ENCODE measurements at regions not wholly inside any gene's neighbourhood (a gene's known extent, or its start where the extent isn't known, plus 50 kb on each side); places are given as distances from the start of the nearest gene placed in this dataset.

DNA sequence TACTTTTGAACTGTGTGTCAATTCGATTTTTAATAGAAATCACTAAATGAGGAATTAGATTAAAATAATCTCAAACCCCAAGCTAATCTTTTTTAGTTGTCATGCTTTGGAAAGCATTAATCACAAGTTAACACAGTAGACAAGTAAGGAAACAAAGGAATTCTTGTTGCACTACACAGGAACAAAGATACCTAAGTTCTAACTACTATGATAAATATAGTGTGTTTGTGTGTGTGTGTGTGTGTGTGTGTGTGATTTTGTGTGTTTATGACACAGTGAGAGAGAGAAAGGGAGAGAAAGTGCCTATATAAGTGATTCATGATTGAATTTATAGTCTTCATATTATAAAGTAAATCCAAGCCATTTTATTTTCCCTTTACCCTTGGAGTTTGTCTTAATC lies 931.4 kb downstream of the PCDH7 start:
- no CpG with 5 or more reads among the region's 1 CpG for WGBS, 2 experiments (ENCODE audit: insufficient coverage in 2 of 2)
- H3K27ac ChIP-seq (ENCODE audit: low read depth, low read length, severe bottlenecking) = no peak overlapping the region
- peaks cover 3% of the 10 kb centered on the region for H3K9me3 ChIP-seq (ENCODE audit: control insufficient read depth, low read length)
- H3K4me3 ChIP-seq (ENCODE audit: extremely low read depth, insufficient read depth, low read length, poor library complexity, severe bottlenecking) = no peak overlapping the region
- H3K4me1 ChIP-seq (ENCODE audit: control insufficient read depth, insufficient read depth, low read length, poor library complexity, severe bottlenecking) = no peaks in the 10 kb centered on the region
- no peaks in the 10 kb centered on the region for H3K36me3 ChIP-seq (ENCODE audit: control insufficient read depth, insufficient read depth, low read length)

DNA sequence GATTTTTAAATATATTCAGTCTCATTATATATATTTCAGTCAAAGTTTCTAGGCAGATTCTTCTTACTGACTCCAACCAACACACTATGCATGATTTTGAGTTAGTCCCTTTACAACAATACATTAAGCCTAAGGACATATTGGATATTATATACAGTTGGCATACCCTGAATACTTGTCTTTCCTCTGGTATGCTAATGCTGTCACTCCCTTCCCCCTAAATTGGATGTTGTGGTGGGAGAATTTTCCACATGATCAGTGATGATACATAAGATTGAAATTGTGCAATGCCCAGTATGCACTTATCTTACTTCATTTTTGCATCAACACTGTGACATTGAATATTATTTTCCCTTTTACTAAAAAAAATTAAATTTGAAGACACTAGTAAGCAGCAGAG lies 935.2 kb downstream of the PCDH7 start:
- Histone ChIP-seq H3K9me3 (ENCODE audit: control insufficient read depth, low read length) (peaks cover 3% of the 10 kb centered on the region), H3K4me1 (ENCODE audit: control insufficient read depth, insufficient read depth, low read length, poor library complexity, severe bottlenecking) (no peaks in the 10 kb centered on the region), H3K36me3 (ENCODE audit: control insufficient read depth, insufficient read depth, low read length) (no peaks in the 10 kb centered on the region), H3K27ac (ENCODE audit: low read depth, low read length, severe bottlenecking) (no peak overlapping the region), H3K4me3 (ENCODE audit: extremely low read depth, insufficient read depth, low read length, poor library complexity, severe bottlenecking) (no peak overlapping the region)

- H3K36me3 ChIP-seq (ENCODE audit: control insufficient read depth, insufficient read depth, low read length) = no peaks in the 10 kb centered on the region
- H3K4me1 ChIP-seq (ENCODE audit: control insufficient read depth, insufficient read depth, low read length, poor library complexity, severe bottlenecking) = no peaks in the 10 kb centered on the region
- no peak overlapping the region for H3K4me3 ChIP-seq (ENCODE audit: extremely low read depth, insufficient read depth, low read length, poor library complexity, severe bottlenecking)
- no CpG with 5 or more reads among the region's 5 CpGs for WGBS, 2 experiments (ENCODE audit: insufficient coverage in 2 of 2)
- no peak overlapping the region for H3K27ac ChIP-seq (ENCODE audit: low read depth, low read length, severe bottlenecking)
- H3K9me3 ChIP-seq (ENCODE audit: control insufficient read depth, low read length) = peaks cover 2% of the 10 kb centered on the region
Observed at GRCh38 chr4:31657859-31658570, 937.8 kb downstream of the PCDH7 start.

DNA sequence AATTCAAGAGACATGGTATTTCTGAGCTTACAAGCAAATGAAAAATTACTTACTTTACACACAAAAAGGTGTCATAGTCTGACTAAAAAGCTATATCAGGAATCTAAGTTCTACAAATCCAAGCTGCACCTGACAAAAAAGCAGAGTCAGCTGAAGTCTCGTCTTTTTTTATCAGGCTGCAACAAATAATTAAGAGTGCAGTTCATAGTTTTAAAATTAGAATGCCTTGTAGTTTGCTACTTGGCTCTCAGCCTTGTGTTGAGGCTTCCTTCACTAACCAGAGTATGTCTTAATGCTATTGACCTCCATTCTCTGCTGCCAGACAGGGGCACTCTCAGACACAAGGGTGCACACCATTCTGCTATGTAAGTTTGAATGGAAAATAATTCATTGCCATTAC lies 940.7 kb downstream of the PCDH7 start:
- WGBS, 2 experiments (ENCODE audit: insufficient coverage in 2 of 2) = no CpG with 5 or more reads among the region's 1 CpG
- H3K9me3 ChIP-seq (ENCODE audit: control insufficient read depth, low read length) = no peaks in the 10 kb centered on the region
- no peak overlapping the region for H3K27ac ChIP-seq (ENCODE audit: low read depth, low read length, severe bottlenecking)
- H3K4me1 ChIP-seq (ENCODE audit: control insufficient read depth, insufficient read depth, low read length, poor library complexity, severe bottlenecking) = no peaks in the 10 kb centered on the region
- H3K36me3 ChIP-seq (ENCODE audit: control insufficient read depth, insufficient read depth, low read length) = no peaks in the 10 kb centered on the region
- no peak overlapping the region for H3K4me3 ChIP-seq (ENCODE audit: extremely low read depth, insufficient read depth, low read length, poor library complexity, severe bottlenecking)

GRCh38 chr4:31662951-31663350 lies 942.8 kb downstream of the PCDH7 start:
- no peaks in the 10 kb centered on the region for H3K4me1 ChIP-seq (ENCODE audit: control insufficient read depth, insufficient read depth, low read length, poor library complexity, severe bottlenecking)
- 100% methylated on average over 1 of the region's 2 CpGs; no CpG with 5 or more reads in 1 of the 2 experiments for WGBS, 2 experiments (ENCODE audit: insufficient coverage in 2 of 2)
- H3K27ac ChIP-seq (ENCODE audit: low read depth, low read length, severe bottlenecking) = no peak overlapping the region
- H3K4me3 ChIP-seq (ENCODE audit: extremely low read depth, insufficient read depth, low read length, poor library complexity, severe bottlenecking) = no peak overlapping the region
- H3K9me3 ChIP-seq (ENCODE audit: control insufficient read depth, low read length) = no peaks in the 10 kb centered on the region
- H3K36me3 ChIP-seq (ENCODE audit: control insufficient read depth, insufficient read depth, low read length) = no peaks in the 10 kb centered on the region

DNA sequence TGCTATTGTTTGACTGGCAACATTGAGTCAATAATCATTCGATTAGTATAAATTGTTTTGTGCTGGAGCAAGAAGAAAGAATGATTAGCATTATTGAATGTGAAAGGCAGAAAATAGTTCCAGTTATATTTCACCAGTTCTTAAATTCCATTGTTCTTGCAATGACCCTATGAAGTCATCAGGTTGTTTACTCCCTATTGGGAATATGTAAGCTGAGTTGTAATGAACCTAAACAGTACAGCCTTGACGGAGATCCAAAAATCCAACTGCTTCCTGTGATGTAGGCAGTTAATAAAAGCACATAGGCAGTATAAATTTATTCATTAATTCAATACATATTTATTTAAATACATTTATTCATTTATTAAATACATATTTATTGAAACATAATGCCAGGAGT lies 947.5 kb downstream of the PCDH7 start:
- Histone ChIP-seq H3K4me3 (ENCODE audit: extremely low read depth, insufficient read depth, low read length, poor library complexity, severe bottlenecking) (no peak overlapping the region), H3K4me1 (ENCODE audit: control insufficient read depth, insufficient read depth, low read length, poor library complexity, severe bottlenecking) (no peaks in the 10 kb centered on the region), H3K27ac (ENCODE audit: low read depth, low read length, severe bottlenecking) (no peak overlapping the region), H3K36me3 (ENCODE audit: control insufficient read depth, insufficient read depth, low read length) (no peaks in the 10 kb centered on the region), H3K9me3 (ENCODE audit: control insufficient read depth, low read length) (no peaks in the 10 kb centered on the region)
- WGBS, 2 experiments (ENCODE audit: insufficient coverage in 2 of 2) = no CpG with 5 or more reads among the region's 2 CpGs

- no peak overlapping the region for H3K4me3 ChIP-seq (ENCODE audit: extremely low read depth, insufficient read depth, low read length, poor library complexity, severe bottlenecking)
- H3K9me3 ChIP-seq (ENCODE audit: control insufficient read depth, low read length) = no peaks in the 10 kb centered on the region
- H3K36me3 ChIP-seq (ENCODE audit: control insufficient read depth, insufficient read depth, low read length) = no peaks in the 10 kb centered on the region
- no peaks in the 10 kb centered on the region for H3K4me1 ChIP-seq (ENCODE audit: control insufficient read depth, insufficient read depth, low read length, poor library complexity, severe bottlenecking)
- WGBS, 2 experiments (ENCODE audit: insufficient coverage in 2 of 2) = no CpG with 5 or more reads among the region's 1 CpG
- no peak overlapping the region for H3K27ac ChIP-seq (ENCODE audit: low read depth, low read length, severe bottlenecking)
Observed at GRCh38 chr4:31674313-31674947, 954.3 kb downstream of the PCDH7 start.

DNA sequence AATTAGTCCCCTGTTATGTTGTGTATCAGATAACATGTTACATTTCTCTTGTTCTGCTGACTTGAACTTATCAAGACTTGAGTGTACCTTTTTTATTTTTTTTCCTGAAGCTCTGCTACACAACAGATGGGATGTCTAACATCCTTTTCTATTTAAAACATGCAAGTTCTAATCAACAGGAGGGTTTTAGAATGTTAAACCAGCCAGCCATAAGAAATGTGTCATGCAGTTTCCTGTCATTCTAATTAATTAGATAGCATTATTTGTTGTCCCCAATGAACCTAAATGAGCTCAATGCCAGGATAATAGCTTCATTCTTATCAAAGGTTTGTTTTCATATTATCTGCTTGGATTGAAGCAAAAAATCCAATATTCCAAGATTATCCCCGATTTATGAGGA lies 958.2 kb downstream of the PCDH7 start:
- no peaks in the 10 kb centered on the region for H3K36me3 ChIP-seq (ENCODE audit: control insufficient read depth, insufficient read depth, low read length)
- H3K4me1 ChIP-seq (ENCODE audit: control insufficient read depth, insufficient read depth, low read length, poor library complexity, severe bottlenecking) = no peaks in the 10 kb centered on the region
- no peak overlapping the region for H3K27ac ChIP-seq (ENCODE audit: low read depth, low read length, severe bottlenecking)
- H3K9me3 ChIP-seq (ENCODE audit: control insufficient read depth, low read length) = no peaks in the 10 kb centered on the region
- no CpG with 5 or more reads among the region's 1 CpG for WGBS, 2 experiments (ENCODE audit: insufficient coverage in 2 of 2)
- H3K4me3 ChIP-seq (ENCODE audit: extremely low read depth, insufficient read depth, low read length, poor library complexity, severe bottlenecking) = no peak overlapping the region

DNA sequence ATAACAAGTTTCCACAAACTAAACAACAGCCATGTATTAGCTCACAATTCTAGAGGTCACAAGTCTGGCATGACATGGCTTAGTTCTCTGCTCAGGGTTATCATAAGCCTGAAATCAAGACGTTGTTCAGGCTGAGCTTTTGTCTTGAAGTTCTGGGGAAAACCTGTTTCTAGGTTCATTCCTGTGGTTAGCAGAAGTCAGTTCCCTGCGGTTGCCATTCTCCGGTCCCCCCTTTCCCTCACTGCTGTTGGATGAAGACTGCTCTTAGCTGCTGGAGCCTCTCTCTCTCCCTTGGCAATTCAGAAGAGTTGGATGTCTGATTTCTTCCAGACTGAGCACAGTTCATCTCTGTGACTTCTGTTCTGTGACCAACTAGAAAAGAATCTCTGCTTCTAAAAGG lies 962.6 kb downstream of the PCDH7 start:
- Histone ChIP-seq H3K9me3 (ENCODE audit: control insufficient read depth, low read length) (no peaks in the 10 kb centered on the region), H3K27ac (ENCODE audit: low read depth, low read length, severe bottlenecking) (no peak overlapping the region), H3K4me1 (ENCODE audit: control insufficient read depth, insufficient read depth, low read length, poor library complexity, severe bottlenecking) (no peaks in the 10 kb centered on the region), H3K36me3 (ENCODE audit: control insufficient read depth, insufficient read depth, low read length) (no peaks in the 10 kb centered on the region), H3K4me3 (ENCODE audit: extremely low read depth, insufficient read depth, low read length, poor library complexity, severe bottlenecking) (no peak overlapping the region)
- 82 to 84% methylated on average over 3 of the region's 3 CpGs for WGBS, 2 experiments (ENCODE audit: insufficient coverage in 2 of 2)

DNA sequence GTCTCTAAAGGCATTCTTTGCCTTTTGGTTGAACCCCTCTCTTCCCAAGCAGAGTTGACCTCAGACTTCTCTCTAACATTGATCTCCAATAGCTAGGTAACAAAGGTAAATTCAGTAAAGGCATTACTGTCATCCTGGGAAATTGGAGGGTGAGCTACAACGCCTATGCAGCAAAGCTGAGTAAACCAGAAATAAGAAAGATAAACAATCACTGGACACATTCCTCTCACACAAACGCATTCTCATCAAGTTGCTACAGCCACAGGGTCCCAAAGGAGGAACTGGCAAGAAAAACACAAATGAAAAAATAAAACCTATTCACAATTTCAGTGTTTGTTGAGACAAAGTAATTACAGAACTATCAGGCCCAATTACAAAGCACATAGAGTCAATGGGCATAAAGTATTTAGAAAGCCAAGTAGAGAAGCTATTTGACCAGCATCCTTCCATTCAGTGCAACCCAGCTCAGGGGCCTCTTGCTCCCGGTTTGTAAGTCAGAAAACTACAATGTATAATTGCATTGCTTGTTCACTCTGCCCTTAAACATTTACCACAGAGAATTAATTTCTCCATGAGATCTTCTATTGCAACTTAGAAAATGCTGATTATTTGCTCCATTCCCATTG lies 967.7 kb downstream of the PCDH7 start:
- WGBS, 2 experiments (ENCODE audit: insufficient coverage in 2 of 2) = 82 to 94% methylated on average over 1 to 2 of the region's 3 CpGs
- H3K36me3 ChIP-seq (ENCODE audit: control insufficient read depth, insufficient read depth, low read length) = no peaks in the 10 kb centered on the region
- H3K4me1 ChIP-seq (ENCODE audit: control insufficient read depth, insufficient read depth, low read length, poor library complexity, severe bottlenecking) = no peaks in the 10 kb centered on the region
- H3K27ac ChIP-seq (ENCODE audit: low read depth, low read length, severe bottlenecking) = no peak overlapping the region
- no peak overlapping the region for H3K4me3 ChIP-seq (ENCODE audit: extremely low read depth, insufficient read depth, low read length, poor library complexity, severe bottlenecking)
- H3K9me3 ChIP-seq (ENCODE audit: control insufficient read depth, low read length) = no peaks in the 10 kb centered on the region

DNA sequence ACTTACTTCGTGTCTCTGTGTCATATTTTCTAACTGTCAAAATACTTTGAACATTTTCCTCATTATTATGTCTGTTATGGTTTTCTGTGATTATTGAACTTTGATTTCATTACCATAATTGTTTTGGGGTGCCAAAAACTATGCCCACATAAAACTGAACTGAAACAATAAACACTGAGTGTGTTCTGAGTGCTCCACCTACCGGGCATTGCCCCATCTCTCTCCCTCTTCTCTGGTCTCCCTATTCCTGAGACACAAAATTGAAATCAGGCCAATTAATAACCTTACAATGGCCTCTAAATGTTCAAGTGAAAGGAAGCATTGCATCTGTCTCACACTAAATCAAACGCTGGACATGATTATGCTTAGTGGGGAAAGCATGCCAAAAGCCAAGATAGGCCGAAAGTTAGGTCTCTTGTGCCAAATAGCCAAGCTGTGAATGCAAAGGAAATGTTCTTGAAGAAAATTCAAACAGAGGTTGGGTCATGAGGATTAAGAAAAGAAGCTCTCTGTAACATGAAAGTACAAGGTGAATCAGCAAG lies 972.3 kb downstream of the PCDH7 start:
- H3K36me3 ChIP-seq (ENCODE audit: control insufficient read depth, insufficient read depth, low read length) = no peaks in the 10 kb centered on the region
- H3K27ac ChIP-seq (ENCODE audit: low read depth, low read length, severe bottlenecking) = no peak overlapping the region
- no peak overlapping the region for H3K4me3 ChIP-seq (ENCODE audit: extremely low read depth, insufficient read depth, low read length, poor library complexity, severe bottlenecking)
- WGBS, 2 experiments (ENCODE audit: insufficient coverage in 2 of 2) = 89 to 100% methylated on average over 3 of the region's 4 CpGs
- no peaks in the 10 kb centered on the region for H3K9me3 ChIP-seq (ENCODE audit: control insufficient read depth, low read length)
- no peaks in the 10 kb centered on the region for H3K4me1 ChIP-seq (ENCODE audit: control insufficient read depth, insufficient read depth, low read length, poor library complexity, severe bottlenecking)

Measured in mesodermal cell (in vitro differentiated cells).